GM12878 (cell line): ENCODE measurements at regions not wholly inside any gene's neighbourhood (a gene's known extent, or its start where the extent isn't known, plus 50 kb on each side); places are given as distances from the start of the nearest gene placed in this dataset.

Source experiments
- ATAC-seq: fragments of 200-7000 bp; cut with Tn5 transposase; 3 replicates; pipeline ENCODE4 v1.9.1; 2020; ENCODE audit warnings: mild to moderate bottlenecking, moderate library complexity
- BruUV-seq: library from RNA; stranded (reverse); fragments of 400-500 nt; replicated peaks from 2 replicates; lab custom pipeline; 2021; lab: Mats Ljungman, UMichigan
- CTCF ChIA-PET: fragments of 300-600 bp; sonication (Branson Sonifier 250); formaldehyde crosslinking; extraction: SDS; loops from one replicate; lab custom pipeline; 2021; ENCODE audit warnings: inconsistent platforms; lab: Yijun Ruan, JAX
- POLR2A ChIA-PET: fragments of 350-600 bp; formaldehyde crosslinking; extraction: SDS; loops from one replicate; lab custom pipeline; 2021; ENCODE audit warnings: inconsistent platforms; lab: Charles Lee
- RAD21 ChIA-PET: fragments of 300-600 bp; sonication (Branson Sonifier 250); formaldehyde crosslinking; loops from one replicate; lab custom pipeline; 2023; ENCODE audit warnings: antibody characterized with exemption; ENCODE audit not compliant: unreplicated experiment; lab: Charles Lee
- SMC1A ChIA-PET: fragments of 300-600 bp; sonication (Branson Sonifier 250); formaldehyde crosslinking; loops from one replicate; lab custom pipeline; 2023; ENCODE audit not compliant: unreplicated experiment, uncharacterized antibody; lab: Charles Lee
- DNase-seq: peaks from one replicate; pipeline ENCODE4 v3.0.0-alpha.2; 2011; ENCODE audit warnings: low read depth, low spot score
- FAIRE-seq: peaks from 3 replicates; lab custom pipeline; 2011; peaks lifted over from hg19 to GRCh38; lab: Jason Lieb, UNC
- H2AFZ ChIP-seq: 2 replicates; pipeline ENCODE4 v1.6.0; 2011; ENCODE audit warnings: low read depth, low read length, control low read depth; ENCODE audit not compliant: control insufficient read depth
- H3K27ac ChIP-seq: 2 replicates; pipeline ENCODE4 v1.5.1; 2011; ENCODE audit warnings: control low read depth; ENCODE audit not compliant: control insufficient read depth, insufficient read depth
- H3K27me3 ChIP-seq, 2 experiments: replicated peaks in 1 of 2; 2 replicates each; pipeline versions ENCODE4 v1.6.0 to v1.6.1; 2011; ENCODE audit warnings: low read length in 1 of 2; ENCODE audit not compliant: control insufficient read depth in 2 of 2, insufficient read depth in 2 of 2
- H3K36me3 ChIP-seq, 2 experiments: 2 replicates each; pipeline ENCODE4 v1.5.1; 2011; ENCODE audit warnings: low read length in 1 of 2; ENCODE audit not compliant: control insufficient read depth in 2 of 2, insufficient read depth in 2 of 2
- H3K4me1 ChIP-seq: 2 replicates; pipeline ENCODE4 v1.6.1; 2011; ENCODE audit warnings: mild to moderate bottlenecking, low read length, moderate library complexity, mixed read lengths; ENCODE audit not compliant: control insufficient read depth, insufficient read depth
- H3K4me2 ChIP-seq: 2 replicates; pipeline ENCODE4 v1.6.0; 2011; ENCODE audit warnings: control low read depth; ENCODE audit not compliant: control insufficient read depth, insufficient read depth
- H3K4me3 ChIP-seq: fragments of 200-600 bp; sonication (generic); 2 replicates; pipeline ENCODE4 v1.5.1; 2016
- H3K79me2 ChIP-seq: 2 replicates; pipeline ENCODE4 v1.6.0; 2011; ENCODE audit warnings: low read length; ENCODE audit not compliant: control insufficient read depth, insufficient read depth
- H3K9ac ChIP-seq: 2 replicates; pipeline ENCODE4 v1.8.0; 2011; ENCODE audit warnings: low read length, control low read depth, mixed read lengths; ENCODE audit not compliant: control insufficient read depth, insufficient read depth
- H3K9me3 ChIP-seq: replicated peaks from 3 replicates; pipeline ENCODE4 v1.5.1; 2011; ENCODE audit warnings: mild to moderate bottlenecking, low read length; ENCODE audit not compliant: control insufficient read depth, insufficient read depth
- H4K20me1 ChIP-seq: 2 replicates; pipeline ENCODE4 v1.6.0; 2011; ENCODE audit not compliant: control insufficient read depth, insufficient read depth
- HCFC1 ChIP-seq: fragments of 150-350 bp; IDR thresholded peaks from 2 replicates; pipeline ENCODE4 v1.6.1; 2014; ENCODE audit warnings: low read length
- JUNB ChIP-seq: IDR thresholded peaks from 2 replicates; pipeline ENCODE4 v1.6.1; 2016; ENCODE audit warnings: antibody characterized with exemption, mild to moderate bottlenecking
- KDM1A ChIP-seq: fragments of 200-600 bp; sonication (generic); IDR thresholded peaks from 2 replicates; pipeline ENCODE4 v1.6.1; 2016; ENCODE audit warnings: borderline replicate concordance
- MTA2 ChIP-seq: fragments of 450-650 bp; IDR thresholded peaks from 2 replicates; pipeline ENCODE4 v1.6.1; 2016; ENCODE audit warnings: low read depth, mild to moderate bottlenecking, moderate library complexity
- MYC ChIP-seq: IDR thresholded peaks from 2 replicates; pipeline ENCODE4 v1.6.1; 2011; ENCODE audit warnings: mild to moderate bottlenecking, low read length, moderate library complexity, inconsistent platforms; ENCODE audit not compliant: insufficient read depth, insufficient replicate concordance, insufficient read length, severe bottlenecking
- PAX8 ChIP-seq: fragments of 450-650 bp; IDR thresholded peaks from 2 replicates; pipeline ENCODE4 v1.6.1; 2017; ENCODE audit warnings: mild to moderate bottlenecking, moderate library complexity
- SMAD1 ChIP-seq: fragments of 450-650 bp; IDR thresholded peaks from 2 replicates; pipeline ENCODE4 v1.6.1; 2018; ENCODE audit warnings: mild to moderate bottlenecking, low read depth; ENCODE audit not compliant: partially characterized antibody
- SP1 ChIP-seq: IDR thresholded peaks from one replicate; pipeline ENCODE4 v1.6.1; 2011; ENCODE audit warnings: low read depth, low read length
- SREBF2 ChIP-seq: IDR thresholded peaks from 2 replicates; pipeline ENCODE4 v1.6.1; 2012; ENCODE audit warnings: mild to moderate bottlenecking, low read length
- YBX1 ChIP-seq: fragments of 450-650 bp; IDR thresholded peaks from 2 replicates; pipeline ENCODE4 v1.6.1; 2016; ENCODE audit warnings: antibody characterized with exemption
- ZSCAN29 ChIP-seq: fragments of 450-650 bp; IDR thresholded peaks from 2 replicates; pipeline ENCODE4 v1.6.1; 2017; ENCODE audit warnings: mild to moderate bottlenecking, moderate library complexity
- WGBS: methylation state at CpG from one replicate; pipeline ENCODE4 v1.1.6; 2016; ENCODE audit warnings: low lambda C conversion rate; ENCODE audit not compliant: insufficient replicate concordance, insufficient coverage; ENCODE audit errors: missing lambda C conversion rate; 5-methylcytosine and 5-hydroxymethylcytosine counted together
- in situ Hi-C: fragments of 300-500 bp; cut with MboI; formaldehyde crosslinking; loops from 9 replicates; pipeline ENCODE4 v1.14.3; 2018; ENCODE audit warnings: mixed read lengths
- intact Hi-C: fragments of 100-400 bp; cut with micrococcal nuclease; formaldehyde crosslinking; loops from one replicate; pipeline ENCODE4 v1.14.2; 2022; ENCODE audit not compliant: unreplicated experiment
- TF ChIP-seq, protein P1 (sequence below): fragments of 450-650 bp; IDR thresholded peaks from 2 replicates; pipeline ENCODE4 v1.6.1; 2017; ENCODE audit warnings: antibody characterized with exemption, mild to moderate bottlenecking, moderate library complexity
- TF ChIP-seq, protein P2 (sequence below): IDR thresholded peaks from 2 replicates; pipeline ENCODE4 v1.6.1; 2012; ENCODE audit warnings: low read depth, low read length, improper control_type of control experiment

DNA sequence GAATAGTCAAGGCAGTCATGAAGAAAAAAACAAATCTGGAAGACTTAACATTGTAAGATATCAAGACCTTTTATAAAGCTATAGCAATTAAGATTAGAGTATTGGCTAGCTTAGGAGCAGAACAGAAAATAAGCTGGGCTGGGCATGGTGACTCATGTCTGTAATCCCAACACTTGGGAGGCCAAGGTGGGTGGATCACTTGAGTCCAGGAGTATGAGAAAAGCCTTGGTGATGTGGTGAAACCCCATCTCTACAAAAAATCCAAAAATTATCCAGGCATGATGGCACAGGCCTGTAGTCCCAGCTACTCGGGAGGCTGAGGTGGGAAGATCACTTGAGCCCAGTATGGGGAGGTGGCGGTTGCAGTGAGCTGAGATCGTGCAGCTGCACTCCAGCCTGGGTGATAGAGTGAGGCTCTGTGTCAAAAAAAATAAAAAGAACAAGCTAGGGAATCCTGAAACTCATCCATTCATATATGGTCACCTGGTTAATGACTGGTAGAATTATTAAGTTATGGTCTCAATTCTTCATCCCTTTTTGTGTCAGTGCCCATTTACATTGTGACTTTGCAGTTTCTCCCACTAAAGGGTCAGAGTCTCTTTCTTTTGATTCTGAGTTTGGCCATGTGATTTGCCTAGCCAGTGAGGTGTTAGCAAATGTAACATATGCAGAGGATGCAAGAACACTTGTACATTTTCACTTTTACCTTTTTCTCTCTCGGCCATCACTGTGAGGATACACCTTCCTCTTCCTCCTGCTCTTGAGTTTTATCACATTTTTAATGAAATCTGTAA is 144.6 kb upstream of the SGCD start:
- BruUV-seq, result no TSS peak
- H3K4me2 ChIP-seq, result no peak overlapping the region
- no peaks in the 10 kb centered on the region for H3K9me3 ChIP-seq
- no peak overlapping the region for H3K4me3 ChIP-seq
- ChIA-PET POLR2A (no interaction called here), RAD21 (no interaction called here), SMC1A (no interaction called here), CTCF (no interaction called here)
- no peak for ATAC-seq
- H4K20me1 ChIP-seq, result no peaks in the 10 kb centered on the region
- no peak overlapping the region for H3K9ac ChIP-seq
- no peak for FAIRE-seq
- intact Hi-C loops, result no loop called here
- WGBS, result 3% methylated on average over 4 of the region's 4 CpGs
- no peaks in the 10 kb centered on the region for H3K27me3 ChIP-seq
- H3K4me1 ChIP-seq, result no peaks in the 10 kb centered on the region
- in situ Hi-C loops, result no loop called here
- H3K27ac ChIP-seq, result no peak overlapping the region
- H3K36me3 ChIP-seq, result no peaks in the 10 kb centered on the region
- DNase-seq, result no peak
- no peaks in the 10 kb centered on the region for H3K79me2 ChIP-seq
- no peak overlapping the region for H2AFZ ChIP-seq
- TF ChIP-seq SMAD1 (no peak), YBX1 (no peak), SP1 (no peak), MTA2 (no peak), KDM1A (no peak), ZSCAN29 (no peak), SREBF2 (no peak)

DNA sequence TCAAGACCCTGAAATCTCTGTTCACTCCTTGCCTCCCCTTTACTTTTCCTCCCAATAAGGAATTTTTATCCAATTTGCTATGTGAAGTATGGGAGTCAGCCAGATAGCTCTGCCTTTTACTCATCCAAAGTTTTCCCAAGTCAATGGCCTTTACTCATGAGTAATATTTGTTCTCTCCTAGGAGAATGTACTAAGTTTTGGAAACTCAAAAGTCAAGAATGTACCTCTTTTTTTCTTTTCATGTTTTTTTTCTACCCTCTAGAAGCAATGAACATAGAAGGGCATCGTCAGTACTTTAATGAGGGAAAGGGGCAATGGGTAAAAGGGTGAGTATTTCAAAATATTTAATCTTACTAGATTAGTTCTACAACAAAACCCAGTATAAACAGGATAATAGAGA is 140.2 kb upstream of the SGCD start:
- ChIA-PET CTCF (no interaction called here), RAD21 (no interaction called here), POLR2A (no interaction called here), SMC1A (no interaction called here)
- Histone ChIP-seq H3K36me3 (no peaks in the 10 kb centered on the region), H4K20me1 (no peaks in the 10 kb centered on the region), H3K9me3 (no peaks in the 10 kb centered on the region), H3K79me2 (no peaks in the 10 kb centered on the region), H3K4me1 (no peaks in the 10 kb centered on the region), H3K4me3 (no peak overlapping the region), H3K27ac (no peak overlapping the region), H3K27me3 (no peaks in the 10 kb centered on the region), H3K9ac (no peak overlapping the region), H2AFZ (no peak overlapping the region), H3K4me2 (no peak overlapping the region)
- ATAC-seq (no peak), DNase-seq (no peak), FAIRE-seq (no peak)
- 0% methylated on average over 1 of the region's 1 CpG for WGBS
- intact Hi-C loops (no loop called here), in situ Hi-C loops (no loop called here)
- TF ChIP-seq JUNB (no peak), PAX8 (no peak), HCFC1 (no peak), MYC (no peak)
- TF ChIP-seq, protein P1, sequence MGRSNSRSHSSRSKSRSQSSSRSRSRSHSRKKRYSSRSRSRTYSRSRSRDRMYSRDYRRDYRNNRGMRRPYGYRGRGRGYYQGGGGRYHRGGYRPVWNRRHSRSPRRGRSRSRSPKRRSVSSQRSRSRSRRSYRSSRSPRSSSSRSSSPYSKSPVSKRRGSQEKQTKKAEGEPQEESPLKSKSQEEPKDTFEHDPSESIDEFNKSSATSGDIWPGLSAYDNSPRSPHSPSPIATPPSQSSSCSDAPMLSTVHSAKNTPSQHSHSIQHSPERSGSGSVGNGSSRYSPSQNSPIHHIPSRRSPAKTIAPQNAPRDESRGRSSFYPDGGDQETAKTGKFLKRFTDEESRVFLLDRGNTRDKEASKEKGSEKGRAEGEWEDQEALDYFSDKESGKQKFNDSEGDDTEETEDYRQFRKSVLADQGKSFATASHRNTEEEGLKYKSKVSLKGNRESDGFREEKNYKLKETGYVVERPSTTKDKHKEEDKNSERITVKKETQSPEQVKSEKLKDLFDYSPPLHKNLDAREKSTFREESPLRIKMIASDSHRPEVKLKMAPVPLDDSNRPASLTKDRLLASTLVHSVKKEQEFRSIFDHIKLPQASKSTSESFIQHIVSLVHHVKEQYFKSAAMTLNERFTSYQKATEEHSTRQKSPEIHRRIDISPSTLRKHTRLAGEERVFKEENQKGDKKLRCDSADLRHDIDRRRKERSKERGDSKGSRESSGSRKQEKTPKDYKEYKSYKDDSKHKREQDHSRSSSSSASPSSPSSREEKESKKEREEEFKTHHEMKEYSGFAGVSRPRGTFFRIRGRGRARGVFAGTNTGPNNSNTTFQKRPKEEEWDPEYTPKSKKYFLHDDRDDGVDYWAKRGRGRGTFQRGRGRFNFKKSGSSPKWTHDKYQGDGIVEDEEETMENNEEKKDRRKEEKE, result no peak
- TF ChIP-seq, protein P2, sequence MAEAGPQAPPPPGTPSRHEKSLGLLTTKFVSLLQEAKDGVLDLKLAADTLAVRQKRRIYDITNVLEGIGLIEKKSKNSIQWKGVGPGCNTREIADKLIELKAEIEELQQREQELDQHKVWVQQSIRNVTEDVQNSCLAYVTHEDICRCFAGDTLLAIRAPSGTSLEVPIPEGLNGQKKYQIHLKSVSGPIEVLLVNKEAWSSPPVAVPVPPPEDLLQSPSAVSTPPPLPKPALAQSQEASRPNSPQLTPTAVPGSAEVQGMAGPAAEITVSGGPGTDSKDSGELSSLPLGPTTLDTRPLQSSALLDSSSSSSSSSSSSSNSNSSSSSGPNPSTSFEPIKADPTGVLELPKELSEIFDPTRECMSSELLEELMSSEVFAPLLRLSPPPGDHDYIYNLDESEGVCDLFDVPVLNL, result no peak
- no TSS peak for BruUV-seq
